ENCODE measurements at regions not wholly inside any gene's neighbourhood (a gene's known extent, or its start where the extent isn't known, plus 50 kb on each side); places are given as distances from the start of the nearest gene placed in this dataset.
"Not testable (repeated sequence)": the region's sequence is repeated elsewhere in the genome, so short reads cannot be mapped to it uniquely, and the experiment has no call there.

- Histone ChIP-seq H3K4me1 (replicated peaks) (no peaks in the 10 kb centered on the region), H3K4me3 (no peak overlapping the region), H3K27me3 (replicated peaks; ENCODE audit: insufficient read depth) (no peaks in the 10 kb centered on the region), H3K36me3 (no peaks in the 10 kb centered on the region), H3K9me3 (no peaks in the 10 kb centered on the region), H3K27ac (no peak overlapping the region)
- intact Hi-C loops (cut with DNase I), result no loop called here
- DNase-seq (ENCODE audit: low spot score), result no peak
- TF ChIP-seq CTCF (IDR thresholded peaks at IDR 0.05), result no peak
- 75% methylated on average over 1 of the region's 1 CpG for WGBS
Observed at GRCh38 chr9:102202126-102202525, 463.7 kb upstream of the GRIN3A start.

GRCh38 chr9:102185962-102186361 is 447.5 kb upstream of the GRIN3A start:
- intact Hi-C loops (cut with DNase I), result no loop called here
- no peaks in the 10 kb centered on the region for H3K9me3 ChIP-seq
- no peak for TF ChIP-seq POLR2AphosphoS5 (IDR thresholded peaks at IDR 0.05)
- TF ChIP-seq CTCF (IDR thresholded peaks at IDR 0.05), result no peak
- TF ChIP-seq POLR2A (IDR thresholded peaks at IDR 0.05), result no peak

GRCh38 chr9:102185371-102185770 is 446.9 kb upstream of the GRIN3A start:
- intact Hi-C loops (cut with DNase I), result no loop called here
- peaks cover 6% of the 10 kb centered on the region for H3K4me1 ChIP-seq (replicated peaks)
- TF ChIP-seq POLR2AphosphoS5 (IDR thresholded peaks at IDR 0.05) (peak; percentile 63), CTCF (IDR thresholded peaks at IDR 0.05) (no peak), POLR2A (IDR thresholded peaks at IDR 0.05) (no peak)
- H3K27me3 ChIP-seq (replicated peaks; ENCODE audit: insufficient read depth), result no peaks in the 10 kb centered on the region
- no peak overlapping the region for H3K27ac ChIP-seq
- no peak overlapping the region for H3K4me3 ChIP-seq
- H3K36me3 ChIP-seq, result no peaks in the 10 kb centered on the region
- DNase-seq (ENCODE audit: low spot score), result peak; percentile 62
- no peaks in the 10 kb centered on the region for H3K9me3 ChIP-seq
- 65% methylated on average over 2 of the region's 2 CpGs for WGBS

More at GRCh38 chr9:102185962-102186361, 447.5 kb upstream of the GRIN3A start:
- no peak overlapping the region for H3K4me3 ChIP-seq
- H3K4me1 ChIP-seq (replicated peaks), result peaks cover 6% of the 10 kb centered on the region
- no peak for DNase-seq (ENCODE audit: low spot score)
- WGBS, result 71% methylated on average over 1 of the region's 1 CpG
- H3K27ac ChIP-seq, result no peak overlapping the region
- no peaks in the 10 kb centered on the region for H3K27me3 ChIP-seq (replicated peaks; ENCODE audit: insufficient read depth)
- no peaks in the 10 kb centered on the region for H3K36me3 ChIP-seq

GRCh38 chr9:102178811-102179210 is 440.4 kb upstream of the GRIN3A start:
- Histone ChIP-seq H3K4me3 (no peak overlapping the region), H3K9me3 (no peaks in the 10 kb centered on the region), H3K36me3 (no peaks in the 10 kb centered on the region), H3K27ac (no peak overlapping the region), H3K27me3 (replicated peaks; ENCODE audit: insufficient read depth) (no peaks in the 10 kb centered on the region), H3K4me1 (replicated peaks) (no peaks in the 10 kb centered on the region)
- intact Hi-C loops (cut with DNase I), result no loop called here
- DNase-seq (ENCODE audit: low spot score), result no peak
- 54% methylated on average over 3 of the region's 3 CpGs for WGBS
- TF ChIP-seq POLR2AphosphoS5 (IDR thresholded peaks at IDR 0.05), result no peak

GRCh38 chr9:102174202-102174601 is 435.8 kb upstream of the GRIN3A start:
- H3K27ac ChIP-seq; intact Hi-C loops (cut with DNase I); H3K36me3 ChIP-seq; DNase-seq (ENCODE audit: low spot score); H3K4me1 ChIP-seq (replicated peaks); H3K9me3 ChIP-seq; H3K4me3 ChIP-seq; H3K27me3 ChIP-seq (replicated peaks; ENCODE audit: insufficient read depth): not testable (repeated sequence)
- 77% methylated on average over 8 of the region's 8 CpGs for WGBS

GRCh38 chr9:102164247-102164646 is 425.8 kb upstream of the GRIN3A start:
- H3K4me1 ChIP-seq (replicated peaks), result no peaks in the 10 kb centered on the region
- H3K27ac ChIP-seq, result no peak overlapping the region
- no peak for TF ChIP-seq CTCF (IDR thresholded peaks at IDR 0.05)
- TF ChIP-seq POLR2A (IDR thresholded peaks at IDR 0.05), result no peak
- TF ChIP-seq POLR2AphosphoS5 (IDR thresholded peaks at IDR 0.05), result no peak
- intact Hi-C loops (cut with DNase I), result no loop called here
- DNase-seq (ENCODE audit: low spot score), result no peak
- no peaks in the 10 kb centered on the region for H3K9me3 ChIP-seq
- H3K27me3 ChIP-seq (replicated peaks; ENCODE audit: insufficient read depth), result no peaks in the 10 kb centered on the region
- H3K4me3 ChIP-seq, result no peak overlapping the region
- H3K36me3 ChIP-seq, result no peaks in the 10 kb centered on the region

- H3K27me3 ChIP-seq (replicated peaks; ENCODE audit: insufficient read depth); H3K36me3 ChIP-seq; intact Hi-C loops (cut with DNase I); H3K9me3 ChIP-seq; H3K4me1 ChIP-seq (replicated peaks); DNase-seq (ENCODE audit: low spot score); H3K4me3 ChIP-seq; H3K27ac ChIP-seq: not testable (repeated sequence)
- 82% methylated on average over 11 of the region's 12 CpGs for WGBS
Observed at GRCh38 chr9:102153081-102153480, 414.6 kb upstream of the GRIN3A start.

All from prostate gland (tissue), 2 donors.